HepG2 (cell line): ENCODE measurements at regions not wholly inside any gene's neighbourhood (a gene's known extent, or its start where the extent isn't known, plus 50 kb on each side); places are given as distances from the start of the nearest gene placed in this dataset.

ENCODE experiments used
- CC2D1A ChIP-seq: sonication (generic); formaldehyde crosslinking; IDR thresholded peaks from 2 replicates; pipeline ENCODE4 v1.8.1; 2023; ENCODE audit warnings: mild to moderate bottlenecking, missing genetic modification reagents
- CREB1 ChIP-seq, 2 experiments: fragments of 450-650 bp in 1 of 2; IDR thresholded peaks; 2 replicates each; pipeline ENCODE4 v1.6.1; 2016 to 2017; ENCODE audit warnings: control low read depth in 1 of 2, mild to moderate bottlenecking in 1 of 2, missing compliant biosample characterization in 1 of 2, missing genetic modification characterization in 1 of 2
- HMG20A ChIP-seq: IDR thresholded peaks from 2 replicates; pipeline ENCODE4 v1.6.1; 2016; ENCODE audit warnings: borderline replicate concordance
- HNRNPUL1 ChIP-seq: fragments of 200-400 bp; formaldehyde crosslinking; IDR thresholded peaks from 2 replicates; pipeline ENCODE4 v1.6.1; 2017; ENCODE audit warnings: low read depth, mild to moderate bottlenecking, low read length, moderate library complexity
- TEAD2 ChIP-seq: sonication (generic); formaldehyde crosslinking; IDR thresholded peaks from 2 replicates; pipeline ENCODE4 v1.9.0; 2021; ENCODE audit warnings: missing genetic modification reagents
- ZBTB14 ChIP-seq: sonication (generic); formaldehyde crosslinking; IDR thresholded peaks from 2 replicates; pipeline ENCODE4 v1.4.0; 2020; ENCODE audit warnings: missing genetic modification reagents
- ZNF263 ChIP-seq: sonication (generic); formaldehyde crosslinking; IDR thresholded peaks from 2 replicates; pipeline ENCODE4 v1.4.0; 2020; ENCODE audit warnings: missing genetic modification reagents
- ZNF513 ChIP-seq: sonication (generic); formaldehyde crosslinking; conservative IDR thresholded peaks from 2 replicates; pipeline ENCODE4 v1.5.0; 2020; ENCODE audit warnings: missing genetic modification reagents
- ZNF691 ChIP-seq: sonication (generic); formaldehyde crosslinking; IDR thresholded peaks from 2 replicates; pipeline ENCODE4 v1.4.0; 2020; ENCODE audit warnings: missing genetic modification reagents, low read depth, mild to moderate bottlenecking, borderline replicate concordance
- ZNF850 ChIP-seq: sonication (generic); formaldehyde crosslinking; conservative IDR thresholded peaks from 2 replicates; pipeline ENCODE4 v1.9.0; 2021; ENCODE audit warnings: mild to moderate bottlenecking, missing genetic modification reagents
- ZXDC ChIP-seq: sonication (generic); formaldehyde crosslinking; IDR thresholded peaks from 2 replicates; pipeline ENCODE4 v1.5.0; 2020; ENCODE audit warnings: mild to moderate bottlenecking, missing genetic modification reagents
- TF ChIP-seq, protein P1 (sequence below): sonication (generic); formaldehyde crosslinking; IDR thresholded peaks from 2 replicates; pipeline ENCODE4 v1.4.0; 2020; ENCODE audit warnings: missing genetic modification reagents

- no peak for TF ChIP-seq ZBTB14 (CRISPR knock-in tag)
- TF ChIP-seq ZNF691 (CRISPR knock-in tag), result no peak
- no peak for TF ChIP-seq ZNF850 (CRISPR knock-in tag)
- TF ChIP-seq ZNF263 (CRISPR knock-in tag), result no peak
- no peak; the same call in 1 of the 2 replicates for TF ChIP-seq CREB1 (IDR thresholded peaks at IDR 0.05)
- TF ChIP-seq CREB1 (CRISPR knock-in tag; IDR thresholded peaks at IDR 0.05), result no peak
- no peak for TF ChIP-seq TEAD2 (CRISPR knock-in tag)
- TF ChIP-seq HMG20A (CRISPR knock-in tag), result peak; percentile 87; the same call in 1 of the 2 replicates
- TF ChIP-seq CC2D1A (CRISPR knock-in tag), result no peak
- TF ChIP-seq ZNF513 (CRISPR knock-in tag), result no peak
- TF ChIP-seq, protein P1, sequence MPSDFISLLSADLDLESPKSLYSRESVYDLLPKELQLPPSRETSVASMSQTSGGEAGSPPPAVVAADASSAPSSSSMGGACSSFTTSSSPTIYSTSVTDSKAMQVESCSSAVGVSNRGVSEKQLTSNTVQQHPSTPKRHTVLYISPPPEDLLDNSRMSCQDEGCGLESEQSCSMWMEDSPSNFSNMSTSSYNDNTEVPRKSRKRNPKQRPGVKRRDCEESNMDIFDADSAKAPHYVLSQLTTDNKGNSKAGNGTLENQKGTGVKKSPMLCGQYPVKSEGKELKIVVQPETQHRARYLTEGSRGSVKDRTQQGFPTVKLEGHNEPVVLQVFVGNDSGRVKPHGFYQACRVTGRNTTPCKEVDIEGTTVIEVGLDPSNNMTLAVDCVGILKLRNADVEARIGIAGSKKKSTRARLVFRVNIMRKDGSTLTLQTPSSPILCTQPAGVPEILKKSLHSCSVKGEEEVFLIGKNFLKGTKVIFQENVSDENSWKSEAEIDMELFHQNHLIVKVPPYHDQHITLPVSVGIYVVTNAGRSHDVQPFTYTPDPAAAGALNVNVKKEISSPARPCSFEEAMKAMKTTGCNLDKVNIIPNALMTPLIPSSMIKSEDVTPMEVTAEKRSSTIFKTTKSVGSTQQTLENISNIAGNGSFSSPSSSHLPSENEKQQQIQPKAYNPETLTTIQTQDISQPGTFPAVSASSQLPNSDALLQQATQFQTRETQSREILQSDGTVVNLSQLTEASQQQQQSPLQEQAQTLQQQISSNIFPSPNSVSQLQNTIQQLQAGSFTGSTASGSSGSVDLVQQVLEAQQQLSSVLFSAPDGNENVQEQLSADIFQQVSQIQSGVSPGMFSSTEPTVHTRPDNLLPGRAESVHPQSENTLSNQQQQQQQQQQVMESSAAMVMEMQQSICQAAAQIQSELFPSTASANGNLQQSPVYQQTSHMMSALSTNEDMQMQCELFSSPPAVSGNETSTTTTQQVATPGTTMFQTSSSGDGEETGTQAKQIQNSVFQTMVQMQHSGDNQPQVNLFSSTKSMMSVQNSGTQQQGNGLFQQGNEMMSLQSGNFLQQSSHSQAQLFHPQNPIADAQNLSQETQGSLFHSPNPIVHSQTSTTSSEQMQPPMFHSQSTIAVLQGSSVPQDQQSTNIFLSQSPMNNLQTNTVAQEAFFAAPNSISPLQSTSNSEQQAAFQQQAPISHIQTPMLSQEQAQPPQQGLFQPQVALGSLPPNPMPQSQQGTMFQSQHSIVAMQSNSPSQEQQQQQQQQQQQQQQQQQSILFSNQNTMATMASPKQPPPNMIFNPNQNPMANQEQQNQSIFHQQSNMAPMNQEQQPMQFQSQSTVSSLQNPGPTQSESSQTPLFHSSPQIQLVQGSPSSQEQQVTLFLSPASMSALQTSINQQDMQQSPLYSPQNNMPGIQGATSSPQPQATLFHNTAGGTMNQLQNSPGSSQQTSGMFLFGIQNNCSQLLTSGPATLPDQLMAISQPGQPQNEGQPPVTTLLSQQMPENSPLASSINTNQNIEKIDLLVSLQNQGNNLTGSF (CRISPR knock-in tag), result no peak
- TF ChIP-seq ZXDC, result no peak
- no peak for TF ChIP-seq HNRNPUL1
Observed at GRCh38 chr4:123599061-123599919, 202.7 kb downstream of the SPRY1 start (continued).
